Nephron progenitor cell (in vitro differentiated cells): ENCODE measurements at regions not wholly inside any gene's neighbourhood (a gene's known extent, or its start where the extent isn't known, plus 50 kb on each side); places are given as distances from the start of the nearest gene placed in this dataset.

Experiments
- DNase-seq: peaks from one replicate; pipeline ENCODE4 v3.0.0; 2021
- H3K27ac Mint-ChIP-seq: 2 replicates; pipeline ENCODE4 v1.8.0; 2021; ENCODE audit warnings: mild to moderate bottlenecking, moderate library complexity, mixed read lengths
- H3K27me3 Mint-ChIP-seq: 2 replicates; pipeline ENCODE4 v1.8.0; 2021; ENCODE audit warnings: mild to moderate bottlenecking, low read depth, mixed read lengths; ENCODE audit not compliant: poor library complexity
- H3K36me3 Mint-ChIP-seq: 2 replicates; pipeline ENCODE4 v1.8.0; 2021; ENCODE audit warnings: low read depth, mixed read lengths
- H3K4me1 Mint-ChIP-seq: 2 replicates; pipeline ENCODE4 v1.8.0; 2021; ENCODE audit warnings: mixed read lengths
- H3K4me3 Mint-ChIP-seq: 2 replicates; pipeline ENCODE4 v1.8.0; 2021; ENCODE audit warnings: mild to moderate bottlenecking, moderate library complexity, mixed read lengths
- H3K9me3 Mint-ChIP-seq: 2 replicates; pipeline ENCODE4 v1.8.0; 2021; ENCODE audit warnings: mild to moderate bottlenecking, moderate library complexity, mixed read lengths
- TF ChIP-seq, protein P1 (sequence below): fragments of 200-600 bp; sonication (generic); IDR thresholded peaks from 2 replicates; pipeline ENCODE4 v1.5.0; 2021; ENCODE audit warnings: antibody characterized with exemption

DNA sequence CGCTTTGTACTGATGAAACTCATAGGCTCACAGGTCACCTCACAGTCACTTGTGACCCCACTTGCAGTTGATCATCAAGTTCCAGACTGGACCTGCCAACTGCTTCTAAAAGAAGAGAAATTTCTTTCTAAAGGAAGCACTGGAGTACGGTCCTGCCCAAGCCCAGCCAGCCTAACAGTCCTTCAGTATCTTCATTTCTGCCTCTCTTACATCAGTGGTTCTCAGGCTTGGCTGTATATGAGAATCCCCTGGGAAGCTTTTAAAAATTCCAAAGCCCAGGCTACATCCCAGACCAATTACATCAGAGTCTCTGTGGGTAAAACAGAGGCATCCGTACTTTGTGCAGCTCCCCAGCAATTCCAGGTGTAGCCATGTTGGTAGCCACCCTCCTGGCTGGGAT lies 282.1 kb downstream of the NFIB start:
- H3K27me3 Mint-ChIP-seq, result peaks cover 1% of the 10 kb centered on the region
- no peak for DNase-seq
- H3K4me1 Mint-ChIP-seq, result peaks cover 49% of the 10 kb centered on the region
- H3K4me3 Mint-ChIP-seq, result no peak overlapping the region
- H3K36me3 Mint-ChIP-seq, result no peaks in the 10 kb centered on the region
- H3K27ac Mint-ChIP-seq, result peak overlapping the region; percentile 20
- H3K9me3 Mint-ChIP-seq, result no peaks in the 10 kb centered on the region
- TF ChIP-seq, protein P1, sequence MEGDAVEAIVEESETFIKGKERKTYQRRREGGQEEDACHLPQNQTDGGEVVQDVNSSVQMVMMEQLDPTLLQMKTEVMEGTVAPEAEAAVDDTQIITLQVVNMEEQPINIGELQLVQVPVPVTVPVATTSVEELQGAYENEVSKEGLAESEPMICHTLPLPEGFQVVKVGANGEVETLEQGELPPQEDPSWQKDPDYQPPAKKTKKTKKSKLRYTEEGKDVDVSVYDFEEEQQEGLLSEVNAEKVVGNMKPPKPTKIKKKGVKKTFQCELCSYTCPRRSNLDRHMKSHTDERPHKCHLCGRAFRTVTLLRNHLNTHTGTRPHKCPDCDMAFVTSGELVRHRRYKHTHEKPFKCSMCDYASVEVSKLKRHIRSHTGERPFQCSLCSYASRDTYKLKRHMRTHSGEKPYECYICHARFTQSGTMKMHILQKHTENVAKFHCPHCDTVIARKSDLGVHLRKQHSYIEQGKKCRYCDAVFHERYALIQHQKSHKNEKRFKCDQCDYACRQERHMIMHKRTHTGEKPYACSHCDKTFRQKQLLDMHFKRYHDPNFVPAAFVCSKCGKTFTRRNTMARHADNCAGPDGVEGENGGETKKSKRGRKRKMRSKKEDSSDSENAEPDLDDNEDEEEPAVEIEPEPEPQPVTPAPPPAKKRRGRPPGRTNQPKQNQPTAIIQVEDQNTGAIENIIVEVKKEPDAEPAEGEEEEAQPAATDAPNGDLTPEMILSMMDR, result no peak

GRCh38 chr9:14031060-14031414 lies 282.9 kb downstream of the NFIB start:
- peak; percentile 11 for DNase-seq
- Mint-ChIP-seq H3K4me3 (peak overlapping the region; percentile 10), H3K27me3 (no peaks in the 10 kb centered on the region), H3K36me3 (no peaks in the 10 kb centered on the region), H3K4me1 (peaks cover 49% of the 10 kb centered on the region), H3K27ac (peak overlapping the region; percentile 60), H3K9me3 (no peaks in the 10 kb centered on the region)
- TF ChIP-seq, protein P1, result no peak

DNA sequence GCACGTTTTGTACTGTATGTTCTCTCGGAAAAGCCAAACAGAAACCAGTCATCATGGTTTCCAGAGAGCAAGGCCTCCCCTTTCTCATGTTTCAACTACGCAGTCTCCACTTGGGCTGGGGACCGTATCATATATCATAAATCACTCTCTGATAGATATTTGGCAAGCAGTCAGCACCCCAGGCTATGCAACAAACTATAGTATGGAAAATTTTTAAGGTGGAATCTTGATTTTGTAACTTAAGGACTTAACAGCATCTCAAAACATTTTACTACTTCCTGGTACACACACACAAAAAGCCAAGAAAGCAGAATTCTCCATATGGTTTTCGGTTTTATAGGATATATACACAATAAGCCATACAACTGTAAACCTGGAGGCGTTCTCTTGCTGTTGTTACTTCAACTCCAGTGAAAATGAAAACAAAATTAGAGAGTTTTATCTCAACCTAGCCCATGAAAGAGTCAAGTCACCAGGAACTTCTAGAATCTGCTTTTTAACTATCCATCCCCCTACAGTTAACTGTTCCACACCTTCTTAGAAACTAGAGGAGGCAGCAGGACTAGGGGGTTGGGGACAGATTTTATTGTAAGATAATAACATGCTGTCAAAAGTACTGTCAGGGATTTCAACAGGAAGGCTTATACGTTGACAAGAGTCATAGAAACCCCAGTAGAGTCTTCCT lies 283.4 kb downstream of the NFIB start:
- no peaks in the 10 kb centered on the region for H3K27me3 Mint-ChIP-seq
- DNase-seq, result no peak
- TF ChIP-seq, protein P1, result no peak
- H3K36me3 Mint-ChIP-seq, result no peaks in the 10 kb centered on the region
- no peaks in the 10 kb centered on the region for H3K9me3 Mint-ChIP-seq
- no peak overlapping the region for H3K4me3 Mint-ChIP-seq
- H3K4me1 Mint-ChIP-seq, result peaks cover 46% of the 10 kb centered on the region
- peak overlapping the region; percentile 60 for H3K27ac Mint-ChIP-seq

- Mint-ChIP-seq H3K27me3 (no peaks in the 10 kb centered on the region), H3K36me3 (no peaks in the 10 kb centered on the region), H3K4me3 (no peak overlapping the region), H3K27ac (no peak overlapping the region), H3K4me1 (peaks cover 40% of the 10 kb centered on the region), H3K9me3 (no peaks in the 10 kb centered on the region)
- TF ChIP-seq, protein P1, result no peak
- no peak for DNase-seq
These were observed 284.1 kb downstream of the NFIB start for GRCh38 chr9:14029806-14030374.

- H3K27ac Mint-ChIP-seq, result no peak overlapping the region
- H3K36me3 Mint-ChIP-seq, result no peaks in the 10 kb centered on the region
- DNase-seq, result no peak
- H3K4me1 Mint-ChIP-seq, result peaks cover 35% of the 10 kb centered on the region
- H3K27me3 Mint-ChIP-seq, result no peaks in the 10 kb centered on the region
- TF ChIP-seq, protein P1, result no peak
- H3K4me3 Mint-ChIP-seq, result no peak overlapping the region
- peaks cover 3% of the 10 kb centered on the region for H3K9me3 Mint-ChIP-seq
These were observed 286.7 kb downstream of the NFIB start for GRCh38 chr9:14027116-14027800.
